Activated CD4-positive, alpha-beta T cell treated with anti-CD3 and anti-CD28 coated beads, Interleukin-10, Interleukin-2, amounts not matched to agents 100 ng/mL and 50 ng/mL, durations not matched to agents 16 hours and 8 hours (primary cell): ENCODE measurements at regions not wholly inside any gene's neighbourhood (a gene's known extent, or its start where the extent isn't known, plus 50 kb on each side); places are given as distances from the start of the nearest gene placed in this dataset.
A peak's percentile ranks its signal among the peaks of the same experiment; 100 is the strongest.
"Not testable (repeated sequence)": the region's sequence is repeated elsewhere in the genome, so short reads cannot be mapped to it uniquely, and the experiment has no call there.

Experiments used
- DNase-seq: peaks from one replicate; pipeline ENCODE4 v3.0.0-alpha.2; 2020

- no peak for DNase-seq
Measured at GRCh38 chr6:151671195-151671594, 136.3 kb upstream of the ESR1 start.

- no peak for DNase-seq
Measured at GRCh38 chr6:151674578-151674977, 132.9 kb upstream of the ESR1 start.

- DNase-seq: peak; percentile 74
Measured at GRCh38 chr6:151675746-151676459, 131.6 kb upstream of the ESR1 start.

DNA sequence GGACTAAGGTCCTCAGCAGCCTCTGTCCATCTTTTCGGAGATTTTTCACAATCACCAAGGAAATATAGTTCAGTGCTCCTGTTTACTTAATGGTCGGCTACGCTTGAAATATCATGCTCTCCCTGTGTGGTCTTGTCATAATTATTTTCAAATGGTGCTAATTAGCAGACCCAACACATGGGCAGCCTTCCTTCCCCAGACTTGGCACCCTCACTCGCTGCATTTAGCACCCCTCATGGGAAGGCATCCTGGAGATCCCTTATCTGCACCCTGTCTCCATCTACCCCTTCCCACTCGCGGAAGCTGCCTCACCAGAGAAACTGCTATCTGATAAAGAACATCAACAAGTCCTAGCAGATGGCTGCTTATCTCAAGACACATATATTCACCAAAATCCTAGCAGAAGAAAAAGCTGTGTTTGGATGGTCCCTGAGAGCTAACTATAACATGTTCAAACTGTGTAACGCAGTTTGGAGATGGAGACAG lies 131.0 kb upstream of the ESR1 start:
- DNase-seq: no peak

DNA sequence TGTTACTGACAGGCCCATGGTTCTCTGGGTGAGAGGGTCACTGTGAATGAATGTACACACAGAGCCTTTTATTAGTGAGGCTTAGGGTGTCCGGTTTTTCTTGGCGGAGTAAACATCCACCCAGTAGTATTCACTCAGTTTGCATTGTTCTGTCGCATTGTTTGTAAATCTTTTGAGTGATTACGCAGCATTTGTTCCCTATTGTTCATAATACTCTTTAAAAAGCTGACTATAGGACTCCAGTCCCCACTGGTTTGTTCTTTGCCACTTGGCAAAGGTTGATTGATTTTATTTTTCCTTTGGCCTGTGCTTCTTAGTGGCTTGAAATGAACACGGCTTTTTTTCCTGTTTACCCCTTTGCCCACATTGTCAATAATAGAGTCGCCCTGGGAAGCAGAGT lies 130.1 kb upstream of the ESR1 start:
- no peak for DNase-seq

DNA sequence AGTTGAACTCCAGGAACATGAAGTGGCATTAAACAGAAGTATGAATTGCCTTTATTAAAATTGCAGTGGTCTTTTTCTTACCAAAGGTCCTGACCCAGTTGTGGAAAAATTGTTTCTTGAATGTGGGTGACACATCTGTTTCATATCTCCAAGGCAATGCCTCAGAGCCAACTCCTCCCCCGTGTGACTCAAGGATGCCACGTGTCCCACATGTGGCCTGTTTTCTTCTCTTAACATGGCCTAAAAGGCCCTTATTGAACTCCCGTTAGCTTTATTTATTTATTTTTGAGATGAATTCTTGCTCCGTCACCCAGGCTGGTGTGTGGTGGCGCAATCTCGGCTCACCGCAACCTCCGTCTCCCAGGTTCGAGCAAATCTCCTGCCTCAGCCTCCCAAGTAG lies 128.4 kb upstream of the ESR1 start:
- no peak for DNase-seq

DNA sequence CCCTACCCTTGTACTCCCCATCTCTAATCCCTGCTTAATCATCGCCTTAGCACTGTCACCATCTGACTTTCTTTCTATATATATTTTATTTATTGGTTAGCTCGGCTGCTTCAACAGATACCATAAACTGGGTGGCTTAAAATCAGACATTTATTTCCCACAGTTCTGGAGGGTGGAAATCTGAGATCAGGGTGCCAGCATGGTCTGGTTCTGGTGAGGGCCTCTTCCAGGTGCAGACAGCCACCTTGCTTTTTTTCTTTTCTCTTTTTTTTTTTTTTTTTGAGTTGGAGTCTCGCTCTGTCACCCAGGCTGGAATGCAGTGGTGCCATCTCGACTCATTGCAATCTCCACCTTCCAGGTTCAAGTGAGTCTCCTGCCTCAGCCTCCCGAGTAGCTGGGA lies 127.5 kb upstream of the ESR1 start:
- no peak for DNase-seq

DNA sequence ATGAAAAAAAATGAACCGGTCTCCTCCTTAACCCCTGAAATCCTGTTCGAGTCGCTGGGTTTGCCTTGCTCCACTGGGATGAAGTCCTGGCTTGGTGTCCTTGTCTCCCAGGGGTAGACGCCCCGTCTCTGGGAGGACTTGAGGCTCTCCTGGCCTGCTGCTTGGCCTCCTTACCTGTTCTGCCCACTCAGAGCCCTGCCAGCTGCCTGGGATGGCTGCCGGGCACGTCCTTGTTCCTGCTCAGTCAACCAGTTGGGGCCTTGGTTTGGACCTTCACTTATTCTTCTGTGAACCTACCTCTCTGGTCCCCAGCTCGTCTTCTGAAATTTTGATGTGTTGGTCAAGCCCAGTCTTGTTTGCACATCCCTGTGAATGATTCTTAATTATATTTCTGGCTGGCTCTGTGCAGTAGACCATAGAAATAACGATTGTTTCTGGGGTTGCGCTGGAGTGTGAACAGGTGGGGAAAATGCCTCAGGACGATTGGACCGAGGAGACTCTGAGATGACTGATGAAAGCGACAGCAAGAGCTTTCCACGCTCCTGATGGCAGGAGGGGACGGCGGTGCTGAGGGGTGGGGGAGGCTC lies 126.5 kb upstream of the ESR1 start:
- no peak for DNase-seq

- DNase-seq: no peak
Measured at GRCh38 chr6:151681433-151682059, 125.9 kb upstream of the ESR1 start.

DNA sequence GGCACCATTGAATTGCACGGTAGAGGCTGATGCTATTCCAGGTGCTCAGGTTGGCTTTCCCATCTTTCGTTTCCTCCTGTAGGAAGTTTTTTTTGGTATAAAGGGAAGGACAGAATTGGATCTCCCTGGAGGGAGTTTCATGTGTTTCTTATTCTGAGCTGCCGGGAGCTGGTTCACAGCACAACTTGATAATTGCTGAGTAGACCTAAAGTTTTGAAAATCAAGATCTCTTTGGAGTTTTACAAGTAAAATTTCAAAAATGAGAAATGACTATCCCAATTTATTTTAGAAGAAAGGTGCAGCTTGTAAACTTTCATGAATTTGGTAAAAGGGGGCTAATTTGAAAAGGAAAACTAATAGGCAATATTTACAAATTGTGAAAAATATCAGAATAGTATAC lies 125.2 kb upstream of the ESR1 start:
- DNase-seq: no peak

- no peak for DNase-seq
Measured at GRCh38 chr6:151682922-151683321, 124.6 kb upstream of the ESR1 start.

DNA sequence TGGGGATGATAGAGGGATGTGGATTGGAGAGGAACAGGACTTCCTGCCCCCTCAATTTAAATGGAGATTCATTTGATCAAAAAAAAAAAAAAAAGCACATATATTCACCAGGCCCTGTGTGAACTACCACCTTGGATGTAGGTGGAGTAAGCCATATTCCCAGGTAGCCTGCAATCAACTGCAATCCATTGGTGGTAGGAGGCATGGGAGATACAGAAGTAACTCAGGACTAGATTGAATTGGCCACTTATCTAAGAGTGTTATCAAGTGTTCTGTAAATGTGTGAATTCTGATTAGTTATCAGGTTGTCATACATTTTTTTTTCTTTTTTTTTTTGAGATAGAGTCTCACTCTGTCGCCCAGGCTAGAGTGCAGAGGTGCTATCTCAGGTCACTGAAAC lies 124.1 kb upstream of the ESR1 start:
- no peak for DNase-seq

DNA sequence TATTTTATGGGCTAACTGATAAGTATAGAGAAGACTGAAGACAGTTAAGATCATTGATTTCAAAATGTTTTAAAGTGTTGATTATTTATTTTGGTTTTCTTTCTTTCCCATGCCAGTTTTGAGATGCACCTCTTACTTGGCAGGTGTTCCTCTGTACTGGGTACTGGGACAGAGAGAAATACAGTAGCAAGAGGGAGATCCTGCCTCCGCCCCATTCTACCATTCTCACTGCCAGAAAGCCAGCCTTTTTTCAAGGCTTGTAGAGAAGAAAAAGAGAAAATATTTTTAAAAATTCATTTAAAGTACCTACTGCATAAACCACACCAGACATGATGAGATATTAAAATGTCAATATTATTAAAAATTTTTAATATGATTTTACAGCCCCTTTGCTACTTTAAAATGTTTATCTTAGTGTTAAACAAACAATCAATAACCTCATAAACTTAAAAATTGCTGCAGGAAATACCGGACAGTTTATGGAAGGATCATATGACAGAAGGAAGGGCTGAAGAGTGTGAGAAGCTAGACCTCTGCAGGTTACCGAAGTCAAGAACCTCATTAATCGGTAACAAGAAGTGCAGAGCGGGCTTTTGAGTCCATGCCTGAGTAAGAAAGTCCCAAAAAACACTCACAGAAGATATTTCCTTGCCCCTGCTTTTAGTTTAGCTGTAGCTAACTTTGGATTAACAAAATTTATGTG lies 117.8 kb upstream of the ESR1 start:
- no peak for DNase-seq

DNA sequence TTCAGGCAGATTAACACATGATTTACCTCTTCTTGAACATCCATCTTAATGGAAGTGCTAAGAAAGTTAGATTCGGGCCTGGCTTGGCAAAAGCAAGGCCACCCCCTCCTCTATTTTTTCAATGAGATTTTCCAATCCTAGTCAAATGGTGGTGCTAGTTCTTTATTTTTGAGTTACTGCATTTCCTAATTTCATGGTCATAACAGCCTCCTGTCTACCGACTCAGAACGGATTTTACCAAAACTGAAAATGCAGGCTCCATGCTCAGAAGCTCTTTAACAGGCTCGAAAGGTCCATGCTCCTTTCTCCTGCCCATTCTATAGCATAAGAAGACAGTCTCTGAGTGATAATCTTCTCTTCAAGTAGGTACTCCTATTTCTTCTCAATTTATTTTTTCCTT lies 117.2 kb upstream of the ESR1 start:
- peak; percentile 77 for DNase-seq

- peak; percentile 92 for DNase-seq
Measured at GRCh38 chr6:151690768-151691562, 116.5 kb upstream of the ESR1 start.

GRCh38 chr6:151692216-151692615 lies 115.3 kb upstream of the ESR1 start:
- DNase-seq: no peak

DNA sequence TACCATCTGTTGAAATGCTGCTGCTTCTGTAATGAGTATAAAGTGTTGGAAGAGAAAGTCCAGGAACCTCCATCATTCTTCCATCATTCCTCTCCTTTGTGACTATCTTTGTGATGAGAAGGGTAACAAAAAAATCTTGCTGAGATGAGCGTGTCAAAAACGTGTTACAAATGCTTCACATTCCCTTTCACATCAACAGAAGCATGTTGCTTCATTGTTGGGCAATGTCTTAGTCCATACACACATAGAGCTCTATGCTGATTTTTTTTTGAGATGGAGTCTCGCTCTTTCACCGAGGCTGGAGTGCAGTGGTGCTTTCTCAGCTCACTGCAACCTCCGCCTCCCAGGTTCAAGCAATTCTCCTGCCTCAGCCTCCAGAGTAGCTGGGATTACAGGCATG lies 114.1 kb upstream of the ESR1 start:
- no peak for DNase-seq

GRCh38 chr6:151695156-151695555 lies 112.3 kb upstream of the ESR1 start:
- no peak for DNase-seq

GRCh38 chr6:151696302-151696701 lies 111.2 kb upstream of the ESR1 start:
- not testable (repeated sequence) for DNase-seq

GRCh38 chr6:151698931-151699700 lies 108.4 kb upstream of the ESR1 start:
- no peak for DNase-seq

DNA sequence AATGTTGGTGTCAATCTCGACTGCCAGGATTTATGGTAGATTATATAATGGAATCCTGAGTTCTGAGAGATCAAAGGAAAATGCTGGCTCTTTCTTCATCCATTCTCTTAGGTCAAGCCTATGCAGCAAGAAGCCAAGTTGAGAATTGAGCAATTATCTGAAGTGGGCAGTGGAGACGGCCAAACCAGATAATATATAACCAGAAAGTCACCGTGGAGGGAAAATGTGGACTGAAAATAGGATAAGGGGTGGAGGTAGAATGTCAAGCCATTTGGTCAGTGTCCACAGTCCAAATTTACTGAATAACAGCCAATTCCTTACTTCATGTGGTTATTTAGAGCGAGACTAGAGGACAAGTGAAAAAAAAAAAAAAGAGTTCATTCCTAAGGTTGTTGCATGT lies 107.8 kb upstream of the ESR1 start:
- no peak for DNase-seq
